K562 (cell line): ENCODE measurements at regions not wholly inside any gene's neighbourhood (a gene's known extent, or its start where the extent isn't known, plus 50 kb on each side); places are given as distances from the start of the nearest gene placed in this dataset.
"Not testable (repeated sequence)": the region's sequence is repeated elsewhere in the genome, so short reads cannot be mapped to it uniquely, and the experiment has no call there.

Experiments
- ATAC-seq: fragments of 200-7000 bp; cut with Tn5 transposase; 3 replicates; pipeline ENCODE4 v1.9.1; 2020; ENCODE audit warnings: moderate library complexity
- BruUV-seq: library from RNA; stranded (reverse); fragments of 400-500 nt; replicated peaks from 2 replicates; lab custom pipeline; 2021; lab: Mats Ljungman, UMichigan
- CTCF ChIA-PET: fragments of 300-600 bp; formaldehyde crosslinking; extraction: SDS; loops from one replicate; lab custom pipeline; 2021; ENCODE audit warnings: low intra/inter-chr PET ratio; lab: Yijun Ruan, JAX
- POLR2A ChIA-PET: fragments of 300-600, 350-650 bp; sonication (Branson Sonifier 250); formaldehyde crosslinking; extraction: SDS; loops from one replicate; lab custom pipeline; 2021; ENCODE audit warnings: antibody characterized with exemption, inconsistent platforms; lab: Yijun Ruan, JAX
- DNase-seq, 4 experiments: peaks; one replicate each; pipeline versions ENCODE4 v3.0.0 to v3.0.0-alpha.2; 2011 to 2018; ENCODE audit warnings: low spot score in 3 of 4, mixed read lengths in 3 of 4; ENCODE audit errors: extremely low read depth in 1 of 4
- FAIRE-seq: peaks from 2 replicates; lab custom pipeline; 2011; peaks lifted over from hg19 to GRCh38; lab: Jason Lieb, UNC
- H2AFZ ChIP-seq: 2 replicates; pipeline ENCODE4 v1.6.0; 2011; ENCODE audit warnings: low read depth, low read length, control low read depth, inconsistent platforms
- H3K27ac ChIP-seq: fragments of 200-600 bp; 3 replicates; pipeline ENCODE4 v1.8.0; 2011; ENCODE audit warnings: low read depth, mild to moderate bottlenecking, control low read depth, inconsistent platforms, low read length, moderate library complexity, mixed read lengths; ENCODE audit errors: extremely low read depth
- H3K27me3 ChIP-seq, 2 experiments: fragments of 300-600 bp in 1 of 2; 2 replicates in 1 of 2; 3 replicates in 1 of 2; pipeline versions ENCODE4 v1.6.0 to v1.8.0; 2011; ENCODE audit warnings: inconsistent platforms in 2 of 2, low read length in 2 of 2, mild to moderate bottlenecking in 1 of 2, mixed read lengths in 1 of 2, moderate library complexity in 1 of 2; ENCODE audit not compliant: control insufficient read depth in 2 of 2, insufficient read depth in 2 of 2
- H3K36me3 ChIP-seq: fragments of 300-600 bp; 3 replicates; pipeline ENCODE4 v1.8.0; 2011; ENCODE audit warnings: mild to moderate bottlenecking, low read length, inconsistent platforms; ENCODE audit not compliant: control insufficient read depth, insufficient read depth
- H3K4me1 ChIP-seq, 2 experiments: fragments of 200-600 bp in 1 of 2; replicated peaks in 1 of 2; 2 replicates in 1 of 2; 3 replicates in 1 of 2; pipeline versions ENCODE4 v1.5.1 to v1.8.0; 2011; ENCODE audit warnings: inconsistent platforms in 2 of 2, low read length in 2 of 2, mild to moderate bottlenecking in 1 of 2, mixed read lengths in 1 of 2, moderate library complexity in 1 of 2; ENCODE audit not compliant: control insufficient read depth in 2 of 2, insufficient read depth in 2 of 2
- H3K4me2 ChIP-seq: 2 replicates; pipeline ENCODE4 v1.6.1; 2011; ENCODE audit warnings: low read length, control low read depth, inconsistent platforms, mixed read lengths; ENCODE audit not compliant: insufficient read depth
- H3K4me3 ChIP-seq: fragments of 200-600 bp; sonication (generic), shearing (Covaris generic); 2 replicates; pipeline ENCODE4 v1.5.1; 2016; ENCODE audit warnings: control low read depth, inconsistent platforms
- H3K79me2 ChIP-seq: fragments of 200-600 bp; 3 replicates; pipeline ENCODE4 v1.8.0; 2011; ENCODE audit warnings: low read length, inconsistent platforms; ENCODE audit not compliant: control insufficient read depth, insufficient read depth
- H3K9ac ChIP-seq, 2 experiments: 2 replicates each; pipeline versions ENCODE4 v1.6.0 to v1.6.1; 2011; ENCODE audit warnings: low read depth in 2 of 2, low read length in 2 of 2, control low read depth in 1 of 2, inconsistent platforms in 1 of 2, mild to moderate bottlenecking in 1 of 2, mixed read lengths in 1 of 2; ENCODE audit not compliant: insufficient read depth in 1 of 2
- H3K9me1 ChIP-seq: one replicate; pipeline ENCODE4 v1.6.0; 2011; ENCODE audit warnings: inconsistent platforms, mild to moderate bottlenecking, low read length, moderate library complexity; ENCODE audit not compliant: control insufficient read depth, insufficient read depth
- H3K9me3 ChIP-seq: replicated peaks from 2 replicates; pipeline ENCODE4 v1.5.1; 2011; ENCODE audit warnings: low read depth, low read length, inconsistent platforms; ENCODE audit not compliant: control insufficient read depth, insufficient read depth
- H4K20me1 ChIP-seq: replicated peaks from 2 replicates; pipeline ENCODE4 v1.6.1; 2011; ENCODE audit warnings: low read length, inconsistent platforms, mixed read lengths; ENCODE audit not compliant: control insufficient read depth, insufficient read depth
- CEBPB ChIP-seq: fragments of 450-650 bp; IDR thresholded peaks from 2 replicates; pipeline ENCODE4 v1.6.1; 2016; ENCODE audit warnings: missing genetic modification characterization, missing compliant biosample characterization
- KAT8 ChIP-seq: fragments of 450-650 bp; IDR thresholded peaks from 2 replicates; pipeline ENCODE4 v1.6.1; 2016; ENCODE audit warnings: low read depth, mild to moderate bottlenecking
- NCOA2 ChIP-seq, 2 experiments: fragments of 450-650 bp; IDR thresholded peaks; 2 replicates each; pipeline ENCODE4 v1.6.1; 2018; ENCODE audit warnings: mild to moderate bottlenecking in 2 of 2, moderate library complexity in 1 of 2; ENCODE audit not compliant: partially characterized antibody in 2 of 2
- SMARCA4 ChIP-seq: fragments of 450-650 bp; IDR thresholded peaks from 2 replicates; pipeline ENCODE4 v1.6.1; 2016
- ZBED1 ChIP-seq: IDR thresholded peaks from 2 replicates; pipeline ENCODE4 v1.6.1; 2014
- ZNF282 ChIP-seq: sonication (generic); formaldehyde crosslinking; IDR thresholded peaks from 2 replicates; pipeline ENCODE4 v1.8.1; 2023; ENCODE audit warnings: missing genetic modification reagents
- WGBS: fragments of 100-300 bp; shearing (Covaris generic); methylation state at CpG from one replicate; pipeline ENCODE4 v1.1.6; 2016; ENCODE audit warnings: low coverage, mixed read lengths; ENCODE audit not compliant: insufficient coverage; ENCODE audit errors: missing lambda C conversion rate; 5-methylcytosine and 5-hydroxymethylcytosine counted together
- in situ Hi-C: fragments of 300-500 bp; cut with MboI; formaldehyde crosslinking; loops from 4 replicates; pipeline ENCODE4 v1.15.0; 2018; ENCODE audit warnings: inconsistent platforms, mixed read lengths
- intact Hi-C: fragments of 100-400 bp; cut with micrococcal nuclease; formaldehyde crosslinking; loops from 2 replicates; pipeline ENCODE4 v1.14.2; 2022

GRCh38 chrX:77389891-77390290, 57.3 kb upstream of the FGF16 start:
- Histone ChIP-seq H3K4me1 (no peaks in the 10 kb centered on the region), H3K4me3 (no peak overlapping the region), H2AFZ (no peak overlapping the region), H3K9me3 (no peaks in the 10 kb centered on the region), H3K27ac (no peak overlapping the region), H3K4me2 (no peak overlapping the region), H3K9me1 (no peaks in the 10 kb centered on the region), H3K79me2 (no peaks in the 10 kb centered on the region)
- DNase-seq = no peak
- no peak for ATAC-seq
- in situ Hi-C loops = no loop called here
- WGBS = 0% methylated on average over 2 of the region's 2 CpGs
- BruUV-seq = no TSS peak
- POLR2A ChIA-PET = no interaction called here
- no peak for FAIRE-seq
- TF ChIP-seq ZNF282 (no peak), CEBPB (tag) (no peak), NCOA2 (IDR thresholded peaks at IDR 0.05; ENCODE audit: partially characterized antibody in 2 of 2) (no peak), SMARCA4 (no peak), KAT8 (no peak), ZBED1 (no peak)
- TF ChIP-seq, all 486 proteins: peak for 0
- H3K9ac ChIP-seq = no peak overlapping the region
- no peaks in the 10 kb centered on the region for H3K36me3 ChIP-seq
- intact Hi-C loops = no loop called here
- no peaks in the 10 kb centered on the region for H4K20me1 ChIP-seq
- CTCF ChIA-PET = no interaction called here
- H3K27me3 ChIP-seq = no peaks in the 10 kb centered on the region

GRCh38 chrX:77390365-77390764, 56.8 kb upstream of the FGF16 start:
- H3K79me2 ChIP-seq, H3K9ac ChIP-seq, in situ Hi-C loops, H3K27me3 ChIP-seq, DNase-seq, intact Hi-C loops, H3K4me1 ChIP-seq, ATAC-seq, H3K4me2 ChIP-seq, H3K36me3 ChIP-seq, POLR2A ChIA-PET, H4K20me1 ChIP-seq, H3K9me1 ChIP-seq, H2AFZ ChIP-seq, H3K9me3 ChIP-seq, CTCF ChIA-PET, FAIRE-seq, H3K4me3 ChIP-seq, H3K27ac ChIP-seq, BruUV-seq: not testable (repeated sequence)
- WGBS = 0% methylated on average over 2 of the region's 7 CpGs
